ENCODE measurements at regions not wholly inside any gene's neighbourhood (a gene's known extent, or its start where the extent isn't known, plus 50 kb on each side); places are given as distances from the start of the nearest gene placed in this dataset.

- TF ChIP-seq HINFP (tag; conservative IDR thresholded peaks at IDR 0.05; ENCODE audit: low read depth) = no peak
- TF ChIP-seq SLC30A9 (CRISPR knock-in tag; IDR thresholded peaks at IDR 0.05) = no peak
- no peak for TF ChIP-seq HCFC1 (IDR thresholded peaks at IDR 0.05; ENCODE audit: low read depth, low read length)
- TF ChIP-seq CTCF (IDR thresholded peaks at IDR 0.05 in 2 of 3, conservative IDR thresholded peaks at IDR 0.05 in 1 of 3; ENCODE audit: insufficient read depth in 2 of 3, low read depth in 1 of 3, low read length in 3 of 3) = no peak
- no peak for TF ChIP-seq GABPB1 (CRISPR knock-in tag; IDR thresholded peaks at IDR 0.05)
- no peak for TF ChIP-seq BRD4 (IDR thresholded peaks at IDR 0.05)
- no peak for TF ChIP-seq HDAC2 (IDR thresholded peaks at IDR 0.05)
- TF ChIP-seq MCM7 (IDR thresholded peaks at IDR 0.05) = no peak
- no peak for TF ChIP-seq DLX4 (CRISPR knock-in tag; IDR thresholded peaks at IDR 0.05)
- no peak for TF ChIP-seq CBFA2T3 (IDR thresholded peaks at IDR 0.05)
Measured at GRCh38 chr6:149259753-149260152, 57.8 kb upstream of the TAB2 start.
